H1 (cell line): ENCODE measurements at regions not wholly inside any gene's neighbourhood (a gene's known extent, or its start where the extent isn't known, plus 50 kb on each side); places are given as distances from the start of the nearest gene placed in this dataset.

Experiments used
- CTCF ChIA-PET: fragments of 300-600 bp; sonication (Branson Sonifier 250); formaldehyde crosslinking; loops from one replicate; lab custom pipeline; 2021; ENCODE audit not compliant: partially characterized antibody; lab: Charles Lee
- POLR2A ChIA-PET: fragments of 300-600 bp; sonication (Branson Sonifier 250); formaldehyde crosslinking; loops from one replicate; lab custom pipeline; 2021; ENCODE audit warnings: inconsistent platforms; ENCODE audit not compliant: partially characterized antibody; lab: Charles Lee
- DNase-seq, 2 experiments: peaks; one replicate each; pipeline versions ENCODE4 v3.0.0 to v3.0.0-alpha.2; 2010 to 2022; ENCODE audit warnings: low spot score in 2 of 2, low read depth in 1 of 2, mixed read lengths in 1 of 2
- FAIRE-seq: peaks from 2 replicates; lab custom pipeline; 2011; peaks lifted over from hg19 to GRCh38; lab: Jason Lieb, UNC
- H2AFZ ChIP-seq: 2 replicates; pipeline ENCODE4 v1.8.1; 2012; ENCODE audit warnings: low read length, inconsistent platforms
- H2AK5ac ChIP-seq: 2 replicates; pipeline ENCODE4 v1.6.1; 2013; ENCODE audit warnings: low read depth, low read length
- H2BK120ac ChIP-seq: replicated peaks from 2 replicates; pipeline ENCODE3; 2013; ENCODE audit warnings: low read depth, low read length, inconsistent platforms
- H2BK12ac ChIP-seq: 2 replicates; pipeline ENCODE4 v1.6.1; 2013; ENCODE audit warnings: low read depth, low read length
- H2BK15ac ChIP-seq: 2 replicates; pipeline ENCODE4 v1.6.1; 2013; ENCODE audit warnings: low read length
- H2BK20ac ChIP-seq: 2 replicates; pipeline ENCODE4 v1.6.1; 2013; ENCODE audit warnings: low read length
- H2BK5ac ChIP-seq: 2 replicates; pipeline ENCODE4 v1.6.1; 2013; ENCODE audit warnings: low read depth, low read length
- H3K14ac ChIP-seq: 2 replicates; pipeline ENCODE4 v1.6.1; 2013; ENCODE audit warnings: inconsistent platforms; ENCODE audit not compliant: insufficient read length
- H3K18ac ChIP-seq: 2 replicates; pipeline ENCODE4 v1.6.1; 2013; ENCODE audit warnings: low read length; ENCODE audit errors: extremely low read depth
- H3K23ac ChIP-seq: 2 replicates; pipeline ENCODE4 v1.6.1; 2013; ENCODE audit warnings: inconsistent platforms; ENCODE audit not compliant: insufficient read length
- H3K23me2 ChIP-seq: 2 replicates; pipeline ENCODE4 v1.6.1; 2013; ENCODE audit warnings: low read depth, low read length
- H3K27ac ChIP-seq: 2 replicates; pipeline ENCODE4 v1.6.1; 2011; ENCODE audit warnings: low read depth, low read length, inconsistent platforms
- H3K27me3 ChIP-seq, 4 experiments: replicated peaks in 1 of 4; 1 replicate in 1 of 4; 2 replicates in 3 of 4; pipeline versions ENCODE4 v1.6.1 to v1.8.1; 2011 to 2013; ENCODE audit warnings: low read length in 3 of 4, mild to moderate bottlenecking in 3 of 4, inconsistent platforms in 2 of 4, mixed read lengths in 2 of 4, moderate library complexity in 1 of 4; ENCODE audit not compliant: control insufficient read depth in 3 of 4, insufficient read depth in 3 of 4; ENCODE audit errors: extremely low read depth in 1 of 4
- H3K36me3 ChIP-seq, 4 experiments: 2 replicates each; pipeline versions ENCODE4 v1.6.1 to v1.8.1; 2011 to 2013; ENCODE audit warnings: mild to moderate bottlenecking in 4 of 4, low read length in 3 of 4, moderate library complexity in 2 of 4, control low read depth in 1 of 4, inconsistent platforms in 1 of 4; ENCODE audit not compliant: insufficient read depth in 4 of 4, control insufficient read depth in 2 of 4
- H3K4ac ChIP-seq: replicated peaks from 2 replicates; pipeline ENCODE3; 2013; ENCODE audit warnings: low read length, low read depth, mixed read lengths, inconsistent platforms; ENCODE audit not compliant: insufficient read length
- H3K4me1 ChIP-seq, 4 experiments: replicated peaks in 1 of 4; 1 replicate in 1 of 4; 2 replicates in 3 of 4; pipeline versions ENCODE4 v1.6.1 to v1.8.1; 2011 to 2013; ENCODE audit warnings: low read length in 3 of 4, inconsistent platforms in 2 of 4, mixed read lengths in 1 of 4; ENCODE audit not compliant: insufficient read depth in 4 of 4, control insufficient read depth in 3 of 4
- H3K4me2 ChIP-seq, 2 experiments: 2 replicates each; pipeline versions ENCODE4 v1.6.1 to v1.8.1; 2011 to 2013; ENCODE audit warnings: low read depth in 2 of 2, low read length in 2 of 2, control low read depth in 1 of 2, inconsistent platforms in 1 of 2, mild to moderate bottlenecking in 1 of 2; ENCODE audit not compliant: insufficient read depth in 1 of 2
- H3K4me3 ChIP-seq, 4 experiments: fragments of 200-600, 300-600 bp in 1 of 4; sonication (generic), shearing (Covaris generic), sonication (Bioruptor Twin) in 1 of 4; 2 replicates each; pipeline versions ENCODE4 v1.5.1 to v1.8.1; 2011 to 2016; ENCODE audit warnings: low read length in 4 of 4, low read depth in 3 of 4, control low read depth in 2 of 4, inconsistent platforms in 2 of 4, mild to moderate bottlenecking in 2 of 4, mixed read lengths in 1 of 4, moderate library complexity in 1 of 4; ENCODE audit not compliant: insufficient read depth in 2 of 4; ENCODE audit errors: extremely low read depth in 1 of 4
- H3K56ac ChIP-seq: replicated peaks from 2 replicates; pipeline ENCODE3; 2013; ENCODE audit warnings: low read depth, mild to moderate bottlenecking, mixed read lengths, low read length, inconsistent platforms; ENCODE audit not compliant: insufficient read length
- H3K79me1 ChIP-seq: 2 replicates; pipeline ENCODE4 v1.6.1; 2013; ENCODE audit warnings: low read depth, low read length, control low read depth
- H3K79me2 ChIP-seq, 2 experiments: 2 replicates each; pipeline versions ENCODE4 v1.6.1 to v1.8.1; 2012 to 2013; ENCODE audit warnings: low read length in 2 of 2, mild to moderate bottlenecking in 2 of 2, inconsistent platforms in 1 of 2; ENCODE audit not compliant: insufficient read depth in 2 of 2, control insufficient read depth in 1 of 2
- H3K9ac ChIP-seq, 4 experiments: replicated peaks in 1 of 4; 1 replicate in 1 of 4; 2 replicates in 3 of 4; pipeline versions ENCODE4 v1.6.1 to v1.8.1; 2011 to 2013; ENCODE audit warnings: low read depth in 3 of 4, low read length in 3 of 4, control low read depth in 2 of 4, mild to moderate bottlenecking in 2 of 4, moderate library complexity in 2 of 4, inconsistent platforms in 1 of 4; ENCODE audit errors: extremely low read depth in 1 of 4
- H3K9me3 ChIP-seq, 2 experiments: 2 replicates each; pipeline versions ENCODE4 v1.6.1 to v1.8.1; 2012 to 2013; ENCODE audit warnings: mild to moderate bottlenecking in 2 of 2, moderate library complexity in 2 of 2, control low read depth in 1 of 2, inconsistent platforms in 1 of 2, low read depth in 1 of 2, low read length in 1 of 2, mixed read lengths in 1 of 2; ENCODE audit not compliant: insufficient read depth in 2 of 2
- H4K20me1 ChIP-seq, 2 experiments: replicated peaks in 1 of 2; 2 replicates each; pipeline versions ENCODE3 to v1.8.1; 2011 to 2013; ENCODE audit warnings: inconsistent platforms in 2 of 2, low read length in 2 of 2, mild to moderate bottlenecking in 1 of 2; ENCODE audit not compliant: insufficient read depth in 2 of 2, control insufficient read depth in 1 of 2
- H4K5ac ChIP-seq: 2 replicates; pipeline ENCODE4 v1.6.1; 2013; ENCODE audit warnings: low read length, low read depth, mixed read lengths, inconsistent platforms; ENCODE audit not compliant: insufficient read length
- H4K8ac ChIP-seq: 2 replicates; pipeline ENCODE4 v1.8.0; 2013; ENCODE audit warnings: mild to moderate bottlenecking, moderate library complexity, low read length, inconsistent platforms; ENCODE audit not compliant: insufficient read depth; ENCODE audit errors: extremely low read depth
- H4K91ac ChIP-seq: replicated peaks from 2 replicates; pipeline ENCODE3; 2013; ENCODE audit warnings: low read length, mixed read lengths, inconsistent platforms; ENCODE audit not compliant: insufficient read length
- ASH2L ChIP-seq: fragments of 200-600, 300-600 bp; sonication (generic); IDR thresholded peaks from one replicate; pipeline ENCODE4 v1.7.1; 2017; ENCODE audit warnings: low read length
- CBX8 ChIP-seq: fragments of 300-800, 300-1000 bp; sonication (generic); IDR thresholded peaks from 2 replicates; pipeline ENCODE4 v1.7.1; 2016; ENCODE audit warnings: low read depth, low read length, borderline replicate concordance
- MAFK ChIP-seq: IDR thresholded peaks from 2 replicates; pipeline ENCODE4 v1.6.1; 2012; ENCODE audit warnings: low read depth, mild to moderate bottlenecking, improper control_type of control experiment, low read length
- PHF8 ChIP-seq: fragments of 200-600 bp; sonication (generic); conservative IDR thresholded peaks from 2 replicates; pipeline ENCODE4 v1.7.1; 2012; ENCODE audit warnings: low read depth, mild to moderate bottlenecking, inconsistent platforms, low read length, moderate library complexity
- WGBS, 2 experiments: shearing (Covaris generic) in 1 of 2; methylation state at CpG; one replicate each; pipeline versions ENCODE4 v1.1.6 to v1.1.7; 2013 to 2015; ENCODE audit warnings: low lambda C conversion rate in 2 of 2, mixed read lengths in 2 of 2, inconsistent platforms in 1 of 2, low coverage in 1 of 2, missing lambda C conversion rate in 1 of 2; ENCODE audit not compliant: insufficient replicate concordance in 2 of 2, insufficient coverage in 1 of 2, insufficient read length in 1 of 2; ENCODE audit errors: extremely low coverage in 1 of 2, missing lambda C conversion rate in 1 of 2; 5-methylcytosine and 5-hydroxymethylcytosine counted together

- no peak overlapping the region for H2BK20ac ChIP-seq
- no peak for TF ChIP-seq PHF8
- TF ChIP-seq MAFK: no peak
- TF ChIP-seq CBX8: no peak
- TF ChIP-seq ASH2L: no peak
- H4K91ac ChIP-seq: no peak overlapping the region
- H3K18ac ChIP-seq: no peak overlapping the region
- no peak overlapping the region for H2BK120ac ChIP-seq
- H3K9me3 ChIP-seq: no peaks in the 10 kb centered on the region
- no peak overlapping the region for H2BK12ac ChIP-seq
- no peak overlapping the region for H3K4ac ChIP-seq
- no peak overlapping the region for H3K23ac ChIP-seq
- H3K4me1 ChIP-seq: no peaks in the 10 kb centered on the region
- H2AK5ac ChIP-seq: no peak overlapping the region
- no peak for DNase-seq
- no peaks in the 10 kb centered on the region for H3K79me2 ChIP-seq
- H2AFZ ChIP-seq: peak overlapping the region; percentile 68; the same call in 1 of the 2 replicates
- no peak overlapping the region for H3K9ac ChIP-seq
- H3K27ac ChIP-seq: no peak overlapping the region
- no peaks in the 10 kb centered on the region for H3K36me3 ChIP-seq
- H4K5ac ChIP-seq: no peak overlapping the region
- CTCF ChIA-PET: no interaction called here
- no peaks in the 10 kb centered on the region for H4K20me1 ChIP-seq
- H2BK5ac ChIP-seq: no peak overlapping the region
- H4K8ac ChIP-seq: no peak overlapping the region
- no peaks in the 10 kb centered on the region for H3K79me1 ChIP-seq
- no peak overlapping the region for H3K4me3 ChIP-seq
- H3K14ac ChIP-seq: no peak overlapping the region
- no peaks in the 10 kb centered on the region for H3K23me2 ChIP-seq
- H3K4me2 ChIP-seq: no peak overlapping the region
- no peaks in the 10 kb centered on the region for H3K27me3 ChIP-seq
- H2BK15ac ChIP-seq: no peak overlapping the region
- no peak overlapping the region for H3K56ac ChIP-seq
- FAIRE-seq: no peak
- POLR2A ChIA-PET: no interaction called here
- WGBS, 2 experiments: 91% methylated on average over 9 of the region's 9 CpGs; no CpG with 5 or more reads in 1 of the 2 experiments
Observed at GRCh38 chr18:73274812-73275621, 407.2 kb upstream of the NETO1 start.
